ENCODE measurements at regions not wholly inside any gene's neighbourhood (a gene's known extent, or its start where the extent isn't known, plus 50 kb on each side); places are given as distances from the start of the nearest gene placed in this dataset.

DNA sequence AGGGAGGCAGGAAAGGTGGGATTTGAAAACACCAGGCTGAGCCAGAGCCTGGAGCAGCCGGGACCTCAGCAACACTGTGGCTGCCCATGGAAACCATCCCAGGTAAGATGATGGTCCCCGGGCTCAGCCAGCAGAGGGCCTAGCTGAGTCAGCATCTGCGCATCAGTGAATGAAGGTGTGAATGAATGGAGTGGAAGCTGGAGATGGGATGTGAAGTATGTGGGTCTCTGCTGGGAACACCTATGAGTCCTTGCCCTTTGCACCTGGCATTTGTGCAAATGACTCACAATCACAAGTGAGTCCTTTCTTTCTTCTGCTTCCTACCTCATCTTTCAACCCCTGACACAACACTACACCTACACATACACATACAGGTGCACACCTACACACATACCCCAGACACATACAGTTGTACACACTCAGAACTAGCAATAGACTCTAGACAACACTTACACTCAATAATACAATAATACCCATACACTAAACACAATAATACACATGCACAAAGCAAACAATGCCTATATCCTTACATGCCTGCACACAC lies 62.8 kb upstream of the PRDM11 start:
- H3K4me3 ChIP-seq (ENCODE audit: control insufficient read depth in 1 of 2, extremely low read depth in 1 of 2, low read length in 1 of 2), result no peak overlapping the region
- H3K36me3 ChIP-seq (ENCODE audit: control insufficient read depth in 2 of 2, extremely low read depth in 1 of 2, insufficient read depth in 1 of 2, low read length in 1 of 2), result no peaks in the 10 kb centered on the region
- peak overlapping the region; percentile 65 to 88 for H3K27ac Mint-ChIP-seq
- H3K4me1 Mint-ChIP-seq, result peaks cover 48 to 68% (median 52%) of the 10 kb centered on the region in 3 donors
- H3K4me1 ChIP-seq (ENCODE audit: control insufficient read depth in 1 of 2, extremely low read depth in 1 of 2, insufficient read depth in 2 of 2, low read length in 2 of 2), result peaks cover 25 to 61% of the 10 kb centered on the region in 2 experiments
- H3K9me3 ChIP-seq, result no peaks in the 10 kb centered on the region
- no peak overlapping the region for H3K4me3 Mint-ChIP-seq
- H3K36me3 Mint-ChIP-seq, result no peaks in the 10 kb centered on the region
- H3K9me3 Mint-ChIP-seq, result no peaks in the 10 kb centered on the region
- no peaks in the 10 kb centered on the region for H3K27me3 Mint-ChIP-seq
- ChIA-PET POLR2A (no interaction called here), CTCF (no interaction called here)
- peak overlapping the region; percentile 14 for H3K27ac ChIP-seq (ENCODE audit: low read length)
- no peak for ATAC-seq (replicated peaks in 1 of 4)
- no CpG with 5 or more reads among the region's 3 CpGs for WGBS (ENCODE audit: insufficient coverage)
- DNase-seq, result peak in 1 of 35 experiments; percentile 28
- H3K27me3 ChIP-seq (replicated peaks in 1 of 2; ENCODE audit: control insufficient read depth in 2 of 2, extremely low read depth in 1 of 2, insufficient read depth in 2 of 2, low read length in 1 of 2), result no peaks in the 10 kb centered on the region

DNA sequence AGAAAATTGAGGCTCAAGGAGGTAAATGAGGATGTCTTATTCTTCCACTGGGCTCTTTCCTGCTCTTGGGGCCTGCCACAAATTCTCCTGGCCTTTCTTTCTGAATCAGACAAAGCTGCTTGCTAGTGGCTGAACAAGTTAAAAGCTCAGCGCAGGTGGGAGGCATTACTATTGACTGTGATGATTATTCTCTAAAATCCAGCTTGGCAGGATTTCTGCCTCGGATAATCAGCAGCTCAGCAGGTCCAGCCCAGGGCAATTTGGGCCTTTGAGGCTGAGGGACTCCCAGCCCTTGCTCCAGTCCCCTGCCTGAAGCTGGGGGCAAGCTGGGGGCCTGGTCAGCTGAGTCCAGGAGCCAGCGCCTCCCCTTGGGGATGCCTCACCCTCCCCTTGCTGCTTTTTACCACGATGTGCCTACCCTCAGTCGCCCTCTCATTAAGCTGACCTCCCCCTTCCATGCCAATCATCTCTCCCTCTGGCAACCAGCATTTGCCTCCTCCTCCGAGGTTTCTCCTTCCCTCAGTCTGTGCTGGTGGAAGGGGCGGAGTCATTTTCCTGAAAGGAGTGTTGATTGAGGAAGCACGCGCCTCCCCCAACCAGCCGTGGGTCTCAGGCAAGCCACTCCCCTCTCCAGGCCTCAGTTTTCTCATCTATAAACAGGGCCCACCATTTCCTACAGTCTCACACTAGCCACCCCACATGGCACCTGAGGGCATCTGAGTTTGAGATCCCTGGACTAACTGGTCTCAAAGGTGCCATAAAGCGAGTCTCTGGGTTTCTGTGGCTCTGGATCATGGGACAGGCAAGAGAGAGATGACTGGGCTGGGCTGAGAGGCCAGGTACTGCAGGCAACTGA lies 60.6 kb upstream of the PRDM11 start:
- Mint-ChIP-seq H3K4me1 (peaks cover 32 to 54% (median 33%) of the 10 kb centered on the region in 3 donors), H3K27me3 (no peaks in the 10 kb centered on the region), H3K36me3 (no peaks in the 10 kb centered on the region), H3K9me3 (no peaks in the 10 kb centered on the region), H3K4me3 (no peak overlapping the region), H3K27ac (no peak overlapping the region)
- DNase-seq (no peak), ATAC-seq (replicated peaks in 1 of 4) (no peak)
- no peak overlapping the region for H3K27ac ChIP-seq (ENCODE audit: low read length)
- CTCF ChIA-PET, result no interaction called here
- H3K4me1 ChIP-seq (ENCODE audit: control insufficient read depth in 1 of 2, extremely low read depth in 1 of 2, insufficient read depth in 2 of 2, low read length in 2 of 2), result peaks cover 4 to 39% of the 10 kb centered on the region in 2 experiments
- WGBS (ENCODE audit: insufficient coverage), result 96% methylated on average over 3 of the region's 11 CpGs
- H3K9me3 ChIP-seq, result no peaks in the 10 kb centered on the region
- H3K4me3 ChIP-seq (ENCODE audit: control insufficient read depth in 1 of 2, extremely low read depth in 1 of 2, low read length in 1 of 2), result no peak overlapping the region
- no peaks in the 10 kb centered on the region for H3K36me3 ChIP-seq (ENCODE audit: control insufficient read depth in 2 of 2, extremely low read depth in 1 of 2, insufficient read depth in 1 of 2, low read length in 1 of 2)
- POLR2A ChIA-PET, result no interaction called here
- no peaks in the 10 kb centered on the region for H3K27me3 ChIP-seq (replicated peaks in 1 of 2; ENCODE audit: control insufficient read depth in 2 of 2, extremely low read depth in 1 of 2, insufficient read depth in 2 of 2, low read length in 1 of 2)

DNA sequence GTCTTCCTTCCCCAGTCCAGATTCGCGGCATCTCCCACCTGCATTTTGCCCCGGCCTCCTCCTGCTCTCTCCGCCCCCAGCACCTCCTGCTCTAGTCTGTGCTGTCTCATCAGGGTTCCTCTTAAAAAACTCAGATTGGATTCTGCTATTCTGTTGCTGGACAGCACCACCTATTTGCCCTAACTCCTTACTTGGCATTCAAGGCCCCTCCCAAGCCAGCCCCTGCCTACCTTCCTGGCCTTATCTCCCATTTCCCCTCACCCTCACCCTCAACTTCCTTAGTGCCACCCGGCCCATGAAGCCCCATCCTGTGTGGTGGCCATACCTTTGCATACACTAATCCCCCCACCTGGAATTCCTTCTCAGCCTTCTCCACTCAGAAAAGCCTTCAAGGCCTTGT lies 59.9 kb upstream of the PRDM11 start:
- H3K4me1 Mint-ChIP-seq, result peaks cover 28 to 50% (median 30%) of the 10 kb centered on the region in 3 donors
- WGBS (ENCODE audit: insufficient coverage), result 84% methylated on average over 5 of the region's 5 CpGs
- no peak for ATAC-seq (replicated peaks in 1 of 4)
- CTCF ChIA-PET, result no interaction called here
- no peak overlapping the region for H3K27ac ChIP-seq (ENCODE audit: low read length)
- H3K9me3 ChIP-seq, result no peaks in the 10 kb centered on the region
- no peak overlapping the region for H3K4me3 ChIP-seq (ENCODE audit: control insufficient read depth in 1 of 2, extremely low read depth in 1 of 2, low read length in 1 of 2)
- POLR2A ChIA-PET, result no interaction called here
- peaks cover 0 to 34% of the 10 kb centered on the region in 2 experiments for H3K4me1 ChIP-seq (ENCODE audit: control insufficient read depth in 1 of 2, extremely low read depth in 1 of 2, insufficient read depth in 2 of 2, low read length in 2 of 2)
- no peaks in the 10 kb centered on the region for H3K27me3 ChIP-seq (replicated peaks in 1 of 2; ENCODE audit: control insufficient read depth in 2 of 2, extremely low read depth in 1 of 2, insufficient read depth in 2 of 2, low read length in 1 of 2)
- H3K36me3 Mint-ChIP-seq, result no peaks in the 10 kb centered on the region
- H3K27me3 Mint-ChIP-seq, result no peaks in the 10 kb centered on the region
- DNase-seq, result no peak
- H3K9me3 Mint-ChIP-seq, result no peaks in the 10 kb centered on the region
- H3K36me3 ChIP-seq (ENCODE audit: control insufficient read depth in 2 of 2, extremely low read depth in 1 of 2, insufficient read depth in 1 of 2, low read length in 1 of 2), result no peaks in the 10 kb centered on the region
- no peak overlapping the region for H3K27ac Mint-ChIP-seq
- H3K4me3 Mint-ChIP-seq, result no peak overlapping the region

DNA sequence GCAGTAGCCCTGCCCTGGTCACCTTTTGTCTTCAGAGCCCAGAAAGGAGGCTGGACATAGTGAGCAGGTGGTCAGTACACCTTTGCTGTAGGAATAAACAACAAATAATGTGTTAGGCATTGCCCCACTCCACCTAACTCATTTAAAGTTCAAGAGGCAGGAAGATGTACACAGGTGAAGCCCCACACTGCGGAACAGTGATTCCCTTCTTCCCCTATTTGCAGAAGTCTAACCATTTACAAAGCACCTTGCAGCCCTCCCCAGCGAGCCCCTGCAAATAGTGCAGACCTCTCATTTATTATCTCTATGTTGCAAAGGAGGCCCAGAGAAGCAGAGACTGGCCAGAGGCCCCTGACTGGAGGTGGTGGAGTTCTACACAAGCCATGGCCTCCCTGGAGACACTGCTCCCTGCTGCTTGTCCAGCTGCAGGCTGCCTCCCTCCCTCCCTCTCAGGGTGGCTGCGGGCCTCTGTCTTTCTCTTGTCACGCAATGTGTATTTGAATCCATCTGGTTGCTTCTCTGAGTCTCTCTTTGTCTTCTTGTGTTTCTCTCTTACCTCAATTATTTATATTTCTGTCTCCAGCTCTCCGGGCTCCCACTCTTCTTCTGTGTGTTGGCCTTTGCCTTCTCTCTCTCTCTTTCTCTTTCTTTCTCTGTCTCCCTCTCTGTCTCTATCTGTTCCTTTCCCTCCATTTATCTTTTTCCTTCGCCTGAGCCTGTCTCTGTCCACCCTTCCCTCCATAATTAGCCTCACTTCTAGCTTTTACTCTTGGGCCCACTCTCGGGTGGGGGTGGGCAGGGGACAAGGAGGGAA lies 59.1 kb upstream of the PRDM11 start:
- Histone ChIP-seq H3K4me1 (ENCODE audit: control insufficient read depth in 1 of 2, extremely low read depth in 1 of 2, insufficient read depth in 2 of 2, low read length in 2 of 2) (peaks cover 0 to 34% of the 10 kb centered on the region in 2 experiments), H3K27me3 (replicated peaks in 1 of 2; ENCODE audit: control insufficient read depth in 2 of 2, extremely low read depth in 1 of 2, insufficient read depth in 2 of 2, low read length in 1 of 2) (no peaks in the 10 kb centered on the region), H3K4me3 (ENCODE audit: control insufficient read depth in 1 of 2, extremely low read depth in 1 of 2, low read length in 1 of 2) (no peak overlapping the region), H3K9me3 (no peaks in the 10 kb centered on the region), H3K36me3 (ENCODE audit: control insufficient read depth in 2 of 2, extremely low read depth in 1 of 2, insufficient read depth in 1 of 2, low read length in 1 of 2) (no peaks in the 10 kb centered on the region), H3K27ac (ENCODE audit: low read length) (no peak overlapping the region)
- ATAC-seq (replicated peaks in 1 of 4) (no peak), DNase-seq (no peak)
- no peak overlapping the region for H3K4me3 Mint-ChIP-seq
- no peaks in the 10 kb centered on the region for H3K36me3 Mint-ChIP-seq
- no peaks in the 10 kb centered on the region for H3K27me3 Mint-ChIP-seq
- ChIA-PET POLR2A (no interaction called here), CTCF (interaction anchor here (0.8 to 1.0 kb wide), 2 partner anchors 10 to 151 kb away, joined by 3 read pairs; no protein-coding TSS in a partner anchor)
- H3K27ac Mint-ChIP-seq, result no peak overlapping the region
- peaks cover 26 to 49% (median 36%) of the 10 kb centered on the region in 3 donors for H3K4me1 Mint-ChIP-seq
- 84% methylated on average over 5 of the region's 7 CpGs for WGBS (ENCODE audit: insufficient coverage)
- H3K9me3 Mint-ChIP-seq, result no peaks in the 10 kb centered on the region

GRCh38 chr11:45087900-45088160 lies 58.6 kb upstream of the PRDM11 start:
- no peak for DNase-seq
- H3K27ac ChIP-seq (ENCODE audit: low read length), result no peak overlapping the region
- no peaks in the 10 kb centered on the region for H3K9me3 ChIP-seq
- WGBS (ENCODE audit: insufficient coverage), result 93% methylated on average over 7 of the region's 7 CpGs
- H3K4me1 Mint-ChIP-seq, result peaks cover 21 to 45% (median 36%) of the 10 kb centered on the region in 3 donors
- no peaks in the 10 kb centered on the region for H3K27me3 ChIP-seq (replicated peaks in 1 of 2; ENCODE audit: control insufficient read depth in 2 of 2, extremely low read depth in 1 of 2, insufficient read depth in 2 of 2, low read length in 1 of 2)
- H3K9me3 Mint-ChIP-seq, result no peaks in the 10 kb centered on the region
- no peaks in the 10 kb centered on the region for H3K36me3 ChIP-seq (ENCODE audit: control insufficient read depth in 2 of 2, extremely low read depth in 1 of 2, insufficient read depth in 1 of 2, low read length in 1 of 2)
- H3K4me1 ChIP-seq (ENCODE audit: control insufficient read depth in 1 of 2, extremely low read depth in 1 of 2, insufficient read depth in 2 of 2, low read length in 2 of 2), result peaks cover 0 to 34% of the 10 kb centered on the region in 2 experiments
- no peaks in the 10 kb centered on the region for H3K27me3 Mint-ChIP-seq
- H3K27ac Mint-ChIP-seq, result no peak overlapping the region
- H3K4me3 Mint-ChIP-seq, result no peak overlapping the region
- POLR2A ChIA-PET, result no interaction called here
- no peak for ATAC-seq (replicated peaks in 1 of 4)
- CTCF ChIA-PET, result interaction anchor here (0.8 to 1.0 kb wide), 2 partner anchors 10 to 152 kb away, joined by 3 read pairs; no protein-coding TSS in a partner anchor
- H3K36me3 Mint-ChIP-seq, result no peaks in the 10 kb centered on the region
- H3K4me3 ChIP-seq (ENCODE audit: control insufficient read depth in 1 of 2, extremely low read depth in 1 of 2, low read length in 1 of 2), result no peak overlapping the region

DNA sequence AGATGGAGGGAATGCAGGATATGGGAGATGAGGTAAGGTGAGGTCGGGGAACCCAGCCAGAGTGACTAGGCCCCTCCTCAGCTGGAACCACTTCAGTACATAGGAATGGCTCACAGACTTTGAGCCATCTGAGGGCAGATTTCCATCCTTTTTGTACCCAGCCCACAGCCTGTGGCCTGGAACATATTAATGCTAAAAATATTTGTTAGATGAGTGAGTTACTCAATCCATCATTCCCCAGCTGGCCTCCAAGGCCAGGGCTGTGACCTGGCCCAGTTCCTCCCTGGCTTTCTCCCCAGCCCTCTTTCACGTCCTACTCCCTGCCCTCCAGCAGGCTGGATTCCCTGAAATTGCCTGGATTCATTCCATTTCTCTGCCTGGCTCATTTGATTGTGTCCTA lies 57.2 kb upstream of the PRDM11 start:
- Mint-ChIP-seq H3K27ac (no peak overlapping the region), H3K27me3 (no peaks in the 10 kb centered on the region), H3K9me3 (no peaks in the 10 kb centered on the region), H3K36me3 (no peaks in the 10 kb centered on the region), H3K4me1 (peaks cover 19 to 44% (median 34%) of the 10 kb centered on the region in 3 donors), H3K4me3 (no peak overlapping the region)
- ATAC-seq (replicated peaks in 1 of 4) (no peak), DNase-seq (no peak)
- H3K4me1 ChIP-seq (ENCODE audit: control insufficient read depth in 1 of 2, extremely low read depth in 1 of 2, insufficient read depth in 2 of 2, low read length in 2 of 2), result peaks cover 0 to 40% of the 10 kb centered on the region in 2 experiments
- no peaks in the 10 kb centered on the region for H3K36me3 ChIP-seq (ENCODE audit: control insufficient read depth in 2 of 2, extremely low read depth in 1 of 2, insufficient read depth in 1 of 2, low read length in 1 of 2)
- POLR2A ChIA-PET, result no interaction called here
- 91% methylated on average over 1 of the region's 2 CpGs for WGBS (ENCODE audit: insufficient coverage)
- H3K9me3 ChIP-seq, result no peaks in the 10 kb centered on the region
- CTCF ChIA-PET, result no interaction called here
- no peak overlapping the region for H3K27ac ChIP-seq (ENCODE audit: low read length)
- H3K27me3 ChIP-seq (replicated peaks in 1 of 2; ENCODE audit: control insufficient read depth in 2 of 2, extremely low read depth in 1 of 2, insufficient read depth in 2 of 2, low read length in 1 of 2), result no peaks in the 10 kb centered on the region
- no peak overlapping the region for H3K4me3 ChIP-seq (ENCODE audit: control insufficient read depth in 1 of 2, extremely low read depth in 1 of 2, low read length in 1 of 2)

All from T-cell (primary cell).